B cell (primary cell): ENCODE measurements at regions not wholly inside any gene's neighbourhood (a gene's known extent, or its start where the extent isn't known, plus 50 kb on each side); places are given as distances from the start of the nearest gene placed in this dataset.

Source experiments
- ATAC-seq: fragments of 200-7000 bp; cut with Tn5 transposase; one replicate; pipeline ENCODE4 v1.10.0; 2021; ENCODE audit warnings: low read depth, mild to moderate bottlenecking, moderate number of reproducible peaks, moderate library complexity
- CTCF ChIA-PET: fragments of 350-600 bp; sonication (Branson Sonifier 250); formaldehyde crosslinking; loops from one replicate; lab custom pipeline; 2021; ENCODE audit warnings: antibody characterized with exemption, inconsistent platforms; lab: Charles Lee
- POLR2A ChIA-PET: fragments of 350-600 bp; sonication (Branson Sonifier 250); formaldehyde crosslinking; loops from one replicate; lab custom pipeline; 2021; ENCODE audit warnings: antibody characterized with exemption; lab: Charles Lee
- DNase-seq: peaks from one replicate; pipeline ENCODE4 v3.0.0; 2013
- H2AFZ ChIP-seq: 2 replicates; pipeline ENCODE4 v1.6.1; 2012; ENCODE audit warnings: mild to moderate bottlenecking, low read depth, low read length; ENCODE audit not compliant: insufficient read depth, poor library complexity, severe bottlenecking
- H3K27ac ChIP-seq, 2 donors: 1 replicate in 1 of 2; 2 replicates in 1 of 2; pipeline ENCODE4 v1.5.1; 2012 to 2013; ENCODE audit warnings: low read length in 2 of 2, mild to moderate bottlenecking in 2 of 2, moderate library complexity in 1 of 2
- H3K27me3 ChIP-seq, 4 experiments: fragments of 200-600 bp in 1 of 4; sonication (generic) in 1 of 4; replicated peaks in 1 of 4; 1 replicate in 2 of 4; 2 replicates in 2 of 4; pipeline versions ENCODE4 v1.6.1 to v1.7.0; 2013 to 2016; ENCODE audit warnings: low read length in 3 of 4, mild to moderate bottlenecking in 2 of 4, mixed read lengths in 1 of 4, moderate library complexity in 1 of 4; ENCODE audit not compliant: insufficient read depth in 4 of 4, control insufficient read depth in 3 of 4; ENCODE audit errors: control extremely low read depth in 1 of 4
- H3K36me3 ChIP-seq, 2 experiments: replicated peaks in 1 of 2; 1 replicate in 1 of 2; 2 replicates in 1 of 2; pipeline versions ENCODE4 v1.6.1 to v1.7.1; 2013; ENCODE audit warnings: low read length in 1 of 2; ENCODE audit not compliant: insufficient read depth in 2 of 2, control insufficient read depth in 1 of 2; ENCODE audit errors: control extremely low read depth in 1 of 2, extremely low read depth in 1 of 2
- H3K4me1 ChIP-seq, 2 donors: fragments of 200-600 bp in 1 of 2; sonication (generic) in 1 of 2; 1 replicate in 1 of 2; 2 replicates in 1 of 2; pipeline versions ENCODE4 v1.5.1 to v1.6.1; 2013 to 2017; ENCODE audit warnings: low read length in 2 of 2; ENCODE audit not compliant: control insufficient read depth in 2 of 2, insufficient read depth in 2 of 2
- H3K4me2 ChIP-seq: replicated peaks from 2 replicates; pipeline ENCODE3; 2012; ENCODE audit warnings: mild to moderate bottlenecking, low read depth, low read length; ENCODE audit not compliant: poor library complexity, severe bottlenecking
- H3K4me3 ChIP-seq, 5 experiments: fragments of 200-600 bp in 1 of 5; sonication (generic) in 1 of 5; 1 replicate in 3 of 5; 2 replicates in 2 of 5; pipeline versions ENCODE4 v1.5.1 to v1.7.0; 2011 to 2016; ENCODE audit warnings: low read length in 4 of 5, mild to moderate bottlenecking in 4 of 5, low read depth in 2 of 5, control low read depth in 1 of 5, moderate library complexity in 1 of 5; ENCODE audit not compliant: insufficient read depth in 1 of 5; ENCODE audit errors: control extremely low read depth in 1 of 5, extremely low read depth in 1 of 5
- H3K79me2 ChIP-seq: fragments of 200-600 bp; sonication (generic); one replicate; pipeline ENCODE4 v1.6.0; 2016; ENCODE audit warnings: low read length; ENCODE audit not compliant: control insufficient read depth, insufficient read depth
- H3K9ac ChIP-seq: fragments of 200-600 bp; sonication (generic); 2 replicates; pipeline ENCODE4 v1.6.1; 2017; ENCODE audit warnings: mild to moderate bottlenecking, low read length, moderate library complexity
- H3K9me3 ChIP-seq, 3 donors: one replicate each; pipeline versions ENCODE4 v1.6.1 to v1.7.1; 2013; ENCODE audit warnings: low read length in 2 of 3; ENCODE audit not compliant: control insufficient read depth in 2 of 3, insufficient read depth in 1 of 3; ENCODE audit errors: control extremely low read depth in 1 of 3
- H4K20me1 ChIP-seq: 2 replicates; pipeline ENCODE4 v1.6.0; 2012; ENCODE audit warnings: mild to moderate bottlenecking, low read length; ENCODE audit not compliant: insufficient read depth, control insufficient read depth, poor library complexity, severe bottlenecking
- H3K27ac Mint-ChIP-seq: one replicate; pipeline ENCODE4 v1.8.0; 2021; ENCODE audit warnings: mixed read lengths
- H3K27me3 Mint-ChIP-seq: one replicate; pipeline ENCODE4 v1.8.0; 2021; ENCODE audit warnings: mixed read lengths
- H3K4me1 Mint-ChIP-seq: one replicate; pipeline ENCODE4 v1.8.0; 2021; ENCODE audit warnings: mixed read lengths
- H3K4me3 Mint-ChIP-seq: one replicate; pipeline ENCODE4 v1.8.0; 2021; ENCODE audit warnings: mixed read lengths
- H3K9me3 Mint-ChIP-seq: one replicate; pipeline ENCODE4 v1.8.0; 2022; ENCODE audit warnings: mixed read lengths; ENCODE audit not compliant: insufficient read depth
- CTCF ChIP-seq: fragments of 200-600 bp; IDR thresholded peaks from one replicate; pipeline ENCODE4 v1.8.0; 2022; ENCODE audit warnings: antibody characterized with exemption, mild to moderate bottlenecking
- EZH2 ChIP-seq: IDR thresholded peaks from 2 replicates; pipeline ENCODE4 v1.6.1; 2012; ENCODE audit warnings: borderline replicate concordance, low read depth, mild to moderate bottlenecking, moderate library complexity, low read length; ENCODE audit not compliant: insufficient read depth, poor library complexity, severe bottlenecking
- WGBS: methylation state at CpG from one replicate; pipeline ENCODE4 v1.1.5; 2013; ENCODE audit warnings: missing lambda C conversion rate; ENCODE audit not compliant: insufficient coverage; 5-methylcytosine and 5-hydroxymethylcytosine counted together
- intact Hi-C: fragments of 100-400 bp; cut with micrococcal nuclease; formaldehyde crosslinking; loops from one replicate; pipeline ENCODE4 v1.10.0; 2022

GRCh38 chr21:35633501-35633900, 426.8 kb downstream of the SETD4 start:
- H3K27me3 Mint-ChIP-seq: peaks cover 12% of the 10 kb centered on the region

GRCh38 chr21:35632711-35633110, 427.6 kb downstream of the SETD4 start:
- ATAC-seq (no peak), DNase-seq (no peak)
- no peaks in the 10 kb centered on the region for H3K4me1 Mint-ChIP-seq
- Histone ChIP-seq H4K20me1 (no peaks in the 10 kb centered on the region), H3K9ac (no peak overlapping the region), H3K4me3 (no peak overlapping the region), H2AFZ (no peak overlapping the region), H3K27me3 (peaks cover 0 to 6% (median 0%) of the 10 kb centered on the region in 4 experiments), H3K4me2 (no peak overlapping the region), H3K4me1 (no peaks in the 10 kb centered on the region), H3K79me2 (no peaks in the 10 kb centered on the region), H3K36me3 (no peaks in the 10 kb centered on the region), H3K27ac (no peak overlapping the region), H3K9me3 (no peaks in the 10 kb centered on the region)
- no peaks in the 10 kb centered on the region for H3K9me3 Mint-ChIP-seq
- H3K27me3 Mint-ChIP-seq: peaks cover 19% of the 10 kb centered on the region
- POLR2A ChIA-PET: no interaction called here
- CTCF ChIA-PET: no interaction called here
- WGBS: 85% methylated on average over 4 of the region's 5 CpGs
- H3K4me3 Mint-ChIP-seq: no peak overlapping the region
- intact Hi-C loops: no loop called here
- H3K27ac Mint-ChIP-seq: no peak overlapping the region
- TF ChIP-seq CTCF (no peak), EZH2 (no peak)

More at GRCh38 chr21:35633501-35633900, 426.8 kb downstream of the SETD4 start:
- DNase-seq (no peak), ATAC-seq (no peak)
- Histone ChIP-seq H3K27ac (no peak overlapping the region), H3K9me3 (no peaks in the 10 kb centered on the region), H3K4me1 (no peaks in the 10 kb centered on the region), H3K9ac (no peak overlapping the region), H3K27me3 (peaks cover 0 to 6% (median 0%) of the 10 kb centered on the region in 4 experiments), H4K20me1 (no peaks in the 10 kb centered on the region), H3K79me2 (no peaks in the 10 kb centered on the region), H3K36me3 (no peaks in the 10 kb centered on the region), H3K4me2 (no peak overlapping the region), H3K4me3 (no peak overlapping the region), H2AFZ (no peak overlapping the region)
- H3K4me1 Mint-ChIP-seq: no peaks in the 10 kb centered on the region
- H3K27ac Mint-ChIP-seq: no peak overlapping the region
- ChIA-PET POLR2A (no interaction called here), CTCF (no interaction called here)
- H3K4me3 Mint-ChIP-seq: no peak overlapping the region
- intact Hi-C loops: no loop called here
- no peaks in the 10 kb centered on the region for H3K9me3 Mint-ChIP-seq
- TF ChIP-seq CTCF (no peak), EZH2 (no peak)
- 90% methylated on average over 2 of the region's 9 CpGs for WGBS
